Uterus (tissue), 3 donors: ENCODE measurements at regions not wholly inside any gene's neighbourhood (a gene's known extent, or its start where the extent isn't known, plus 50 kb on each side); places are given as distances from the start of the nearest gene placed in this dataset.

ENCODE experiments used
- DNase-seq, 2 donors: peaks; one replicate each; pipeline ENCODE4 v3.0.0-alpha.2; 2019 to 2020
- H3K27ac ChIP-seq, 2 donors: fragments of 200-600 bp; sonication (generic); 1 replicate in 1 of 2; 2 replicates in 1 of 2; pipeline ENCODE4 v1.5.1; 2016 to 2018
- H3K27me3 ChIP-seq, 2 donors: fragments of 200-600 bp; sonication (generic); one replicate each; pipeline ENCODE4 v1.5.1; 2018 to 2019; ENCODE audit warnings: control low read depth in 1 of 2
- H3K36me3 ChIP-seq, 2 donors: fragments of 200-600 bp; sonication (generic); one replicate each; pipeline ENCODE4 v1.5.1; 2019; ENCODE audit warnings: control low read depth in 1 of 2
- H3K4me1 ChIP-seq, 2 donors: fragments of 200-600 bp; sonication (generic); one replicate each; pipeline ENCODE4 v1.5.1; 2018 to 2019; ENCODE audit warnings: control low read depth in 1 of 2
- H3K4me3 ChIP-seq, 2 donors: fragments of 200-600 bp; sonication (generic); 1 replicate in 1 of 2; 2 replicates in 1 of 2; pipeline ENCODE4 v1.5.1; 2018 to 2019; ENCODE audit warnings: mild to moderate bottlenecking in 1 of 2
- H3K9me3 ChIP-seq, 2 donors: fragments of 200-600 bp; sonication (generic); one replicate each; pipeline ENCODE4 v1.5.1; 2019; ENCODE audit warnings: control low read depth in 1 of 2
- POLR2A ChIP-seq, 2 donors: fragments of 450-650 bp; IDR thresholded peaks; one replicate each; pipeline ENCODE4 v1.6.1; 2016; ENCODE audit warnings: antibody characterized with exemption in 2 of 2, mild to moderate bottlenecking in 1 of 2, moderate library complexity in 1 of 2
- intact Hi-C: fragments of 100-400 bp; cut with DNase I; formaldehyde crosslinking; loops from one replicate; pipeline ENCODE4 v1.15.1; 2023; ENCODE audit warnings: low total_unique reads
- TF ChIP-seq, protein P1 (sequence below), 4 experiments: fragments of 200-600 bp in 2 of 4; fragments of 450-650 bp in 2 of 4; sonication (generic) in 2 of 4; IDR thresholded peaks; one replicate each; pipeline ENCODE4 v1.5.1; 2016 to 2019; ENCODE audit warnings: antibody characterized with exemption in 4 of 4, mild to moderate bottlenecking in 2 of 4, moderate library complexity in 1 of 4
- donor health status: DM: yes; HTN: yes; CAD: no.

DNA sequence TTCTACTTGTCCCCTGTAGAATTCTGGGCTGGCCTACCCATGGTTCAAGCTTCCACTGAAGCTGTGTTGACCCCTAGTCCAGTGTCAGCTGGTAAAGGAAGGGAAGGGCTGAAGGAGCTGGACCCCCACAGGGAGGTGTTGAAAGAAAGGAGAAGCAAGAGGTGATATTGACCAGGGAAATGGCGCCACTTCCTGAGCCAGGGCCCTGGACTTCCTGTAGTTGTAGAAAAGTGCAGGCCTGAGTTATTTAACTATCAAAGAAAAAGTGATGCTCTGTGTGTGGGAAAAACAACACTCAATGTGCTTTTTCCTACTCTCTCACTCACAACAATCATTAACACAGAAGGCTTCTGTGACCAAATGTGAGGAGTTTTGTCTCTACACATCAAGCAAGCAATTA lies 60.0 kb upstream of the IER3 start:
- DNase-seq = no peak
- no peak overlapping the region for H3K4me3 ChIP-seq
- H3K36me3 ChIP-seq = no peaks in the 10 kb centered on the region
- TF ChIP-seq, protein P1, sequence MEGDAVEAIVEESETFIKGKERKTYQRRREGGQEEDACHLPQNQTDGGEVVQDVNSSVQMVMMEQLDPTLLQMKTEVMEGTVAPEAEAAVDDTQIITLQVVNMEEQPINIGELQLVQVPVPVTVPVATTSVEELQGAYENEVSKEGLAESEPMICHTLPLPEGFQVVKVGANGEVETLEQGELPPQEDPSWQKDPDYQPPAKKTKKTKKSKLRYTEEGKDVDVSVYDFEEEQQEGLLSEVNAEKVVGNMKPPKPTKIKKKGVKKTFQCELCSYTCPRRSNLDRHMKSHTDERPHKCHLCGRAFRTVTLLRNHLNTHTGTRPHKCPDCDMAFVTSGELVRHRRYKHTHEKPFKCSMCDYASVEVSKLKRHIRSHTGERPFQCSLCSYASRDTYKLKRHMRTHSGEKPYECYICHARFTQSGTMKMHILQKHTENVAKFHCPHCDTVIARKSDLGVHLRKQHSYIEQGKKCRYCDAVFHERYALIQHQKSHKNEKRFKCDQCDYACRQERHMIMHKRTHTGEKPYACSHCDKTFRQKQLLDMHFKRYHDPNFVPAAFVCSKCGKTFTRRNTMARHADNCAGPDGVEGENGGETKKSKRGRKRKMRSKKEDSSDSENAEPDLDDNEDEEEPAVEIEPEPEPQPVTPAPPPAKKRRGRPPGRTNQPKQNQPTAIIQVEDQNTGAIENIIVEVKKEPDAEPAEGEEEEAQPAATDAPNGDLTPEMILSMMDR (IDR thresholded peaks at IDR 0.05) = no peak
- TF ChIP-seq POLR2A (IDR thresholded peaks at IDR 0.05) = no peak
- intact Hi-C loops = no loop called here
- no peaks in the 10 kb centered on the region for H3K27me3 ChIP-seq
- no peaks in the 10 kb centered on the region for H3K4me1 ChIP-seq
- no peak overlapping the region for H3K27ac ChIP-seq
- H3K9me3 ChIP-seq = no peaks in the 10 kb centered on the region

DNA sequence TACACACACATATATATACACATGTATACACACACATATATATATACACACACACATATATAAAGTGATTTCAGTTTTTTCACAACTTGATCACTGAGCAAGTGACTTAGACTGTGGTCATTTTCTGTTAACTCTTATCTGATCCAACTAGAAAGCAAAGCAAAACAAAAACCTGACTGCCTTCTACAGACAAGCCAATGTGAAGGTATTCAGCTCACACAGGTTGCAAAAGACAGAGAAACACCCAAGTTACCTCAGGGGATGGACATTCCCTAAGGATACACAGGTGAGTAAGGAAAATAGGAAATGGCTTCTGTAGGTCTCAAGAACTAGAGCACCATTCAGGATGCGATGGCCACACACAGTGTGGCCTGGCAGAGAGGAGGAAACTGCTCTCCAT lies 58.4 kb upstream of the IER3 start:
- intact Hi-C loops = no loop called here
- no peaks in the 10 kb centered on the region for H3K4me1 ChIP-seq
- no peak for DNase-seq
- TF ChIP-seq POLR2A (IDR thresholded peaks at IDR 0.05) = no peak
- TF ChIP-seq, protein P1 (IDR thresholded peaks at IDR 0.05) = no peak
- H3K27ac ChIP-seq = no peak overlapping the region
- no peaks in the 10 kb centered on the region for H3K9me3 ChIP-seq
- no peaks in the 10 kb centered on the region for H3K36me3 ChIP-seq
- no peak overlapping the region for H3K4me3 ChIP-seq
- H3K27me3 ChIP-seq = no peaks in the 10 kb centered on the region

DNA sequence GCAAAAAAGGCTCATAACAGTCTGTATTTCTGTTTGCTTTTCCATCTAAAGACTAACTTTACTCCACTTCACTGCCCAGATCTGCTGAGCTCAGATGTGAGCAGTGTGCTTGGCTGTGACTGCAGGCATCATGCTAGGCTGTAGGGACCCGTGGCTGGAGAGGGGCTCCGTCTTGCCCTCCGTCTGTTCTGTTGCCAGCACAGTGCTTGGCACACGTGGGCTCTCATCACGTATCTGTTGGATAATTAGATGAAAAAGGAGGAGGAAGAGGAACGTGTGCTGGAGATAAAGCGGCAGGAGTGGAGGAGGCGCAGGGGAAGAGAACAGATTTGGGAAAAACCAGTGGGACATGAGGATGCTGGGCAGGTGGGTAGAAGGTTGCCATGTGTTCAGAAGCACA lies 57.6 kb upstream of the IER3 start:
- Histone ChIP-seq H3K36me3 (no peaks in the 10 kb centered on the region), H3K4me1 (no peaks in the 10 kb centered on the region), H3K9me3 (no peaks in the 10 kb centered on the region), H3K27ac (no peak overlapping the region), H3K27me3 (no peaks in the 10 kb centered on the region), H3K4me3 (no peak overlapping the region)
- TF ChIP-seq, protein P1 (IDR thresholded peaks at IDR 0.05) = no peak
- no peak for TF ChIP-seq POLR2A (IDR thresholded peaks at IDR 0.05)
- intact Hi-C loops = no loop called here
- no peak for DNase-seq

DNA sequence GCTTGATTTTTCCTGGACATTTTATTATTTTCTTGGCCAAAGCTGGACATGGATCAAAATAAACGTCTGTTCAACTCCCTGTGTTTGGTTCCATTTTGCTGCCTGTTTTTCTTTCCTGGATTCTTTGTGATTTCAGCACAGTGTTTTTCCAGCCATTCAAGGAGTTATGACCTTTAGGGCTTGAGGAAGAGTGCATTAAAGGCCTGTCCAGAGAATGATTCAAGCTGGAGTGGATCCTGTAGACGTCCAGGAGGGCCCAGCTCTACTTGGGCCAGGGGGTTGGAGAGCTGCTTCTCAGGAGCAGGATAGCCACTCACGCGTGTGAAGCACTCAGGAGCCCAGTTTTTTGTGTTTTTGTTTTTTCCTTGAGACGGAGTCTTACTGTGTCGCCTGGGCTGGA lies 56.5 kb upstream of the IER3 start:
- Histone ChIP-seq H3K27ac (peak overlapping the region; percentile 69 to 76), H3K27me3 (no peaks in the 10 kb centered on the region), H3K9me3 (no peaks in the 10 kb centered on the region), H3K4me1 (no peaks in the 10 kb centered on the region), H3K4me3 (no peak overlapping the region), H3K36me3 (no peaks in the 10 kb centered on the region)
- no peak for DNase-seq
- TF ChIP-seq, protein P1 (IDR thresholded peaks at IDR 0.05) = no peak
- TF ChIP-seq POLR2A (IDR thresholded peaks at IDR 0.05) = no peak
- intact Hi-C loops = no loop called here

DNA sequence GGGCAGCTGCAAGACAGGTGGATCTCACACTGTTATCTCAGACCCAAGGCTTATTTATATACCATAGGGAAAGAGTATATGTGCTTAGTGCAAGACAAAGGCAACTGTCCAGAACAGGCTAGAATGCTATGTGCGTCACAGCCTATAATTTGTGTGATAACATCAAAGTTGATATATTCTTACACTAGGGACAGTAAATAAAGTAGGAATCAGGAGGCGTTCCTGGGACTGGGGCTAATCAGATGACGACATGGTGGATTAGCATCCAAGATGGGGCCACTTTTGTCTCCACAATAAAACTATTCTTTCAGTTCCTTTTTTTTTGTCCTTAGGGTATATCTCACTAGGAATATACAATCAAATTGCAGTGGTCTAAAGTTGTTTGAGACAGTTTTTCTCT lies 54.9 kb upstream of the IER3 start:
- H3K36me3 ChIP-seq = no peaks in the 10 kb centered on the region
- no peak for TF ChIP-seq POLR2A (IDR thresholded peaks at IDR 0.05)
- TF ChIP-seq, protein P1 (IDR thresholded peaks at IDR 0.05) = no peak
- H3K9me3 ChIP-seq = no peaks in the 10 kb centered on the region
- H3K4me1 ChIP-seq = no peaks in the 10 kb centered on the region
- intact Hi-C loops = no loop called here
- no peak overlapping the region for H3K4me3 ChIP-seq
- H3K27me3 ChIP-seq = no peaks in the 10 kb centered on the region
- DNase-seq = no peak
- H3K27ac ChIP-seq = no peak overlapping the region
